T-helper 1 cell (primary cell): ENCODE measurements at regions not wholly inside any gene's neighbourhood (a gene's known extent, or its start where the extent isn't known, plus 50 kb on each side); places are given as distances from the start of the nearest gene placed in this dataset.
"Not testable (repeated sequence)": the region's sequence is repeated elsewhere in the genome, so short reads cannot be mapped to it uniquely, and the experiment has no call there.

ENCODE experiments used
- DNase-seq, 5 donors: peaks; one replicate each; pipeline ENCODE4 v3.0.0-alpha.2; 2012 to 2020

- DNase-seq: no peak
Observed at GRCh38 chr4:18105030-18106011, 83.8 kb upstream of the LCORL start.

- DNase-seq: no peak
Observed at GRCh38 chr4:18103876-18104605, 82.5 kb upstream of the LCORL start.

GRCh38 chr4:18100657-18101056, 79.1 kb upstream of the LCORL start:
- no peak for DNase-seq

DNA sequence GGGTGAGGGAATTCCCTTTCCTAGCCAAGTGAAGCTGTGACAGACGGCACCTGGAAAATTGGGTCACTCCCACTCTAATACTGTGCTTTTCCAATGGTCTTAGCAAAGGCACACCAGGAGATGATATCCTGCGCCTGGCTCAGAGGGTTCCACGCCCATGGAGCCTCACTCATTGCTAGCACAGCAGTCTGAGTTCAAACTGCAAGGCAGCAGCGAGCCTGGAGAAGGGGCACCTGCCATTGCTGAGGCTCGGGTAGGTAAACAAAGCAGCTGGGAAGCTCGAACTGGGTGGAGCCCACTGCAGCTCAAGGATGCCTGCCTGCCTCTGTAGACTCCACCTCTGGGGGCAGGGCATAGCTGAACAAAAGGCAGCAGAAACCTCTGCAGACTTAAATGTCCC, 68.9 kb upstream of the LCORL start:
- not testable (repeated sequence) for DNase-seq

DNA sequence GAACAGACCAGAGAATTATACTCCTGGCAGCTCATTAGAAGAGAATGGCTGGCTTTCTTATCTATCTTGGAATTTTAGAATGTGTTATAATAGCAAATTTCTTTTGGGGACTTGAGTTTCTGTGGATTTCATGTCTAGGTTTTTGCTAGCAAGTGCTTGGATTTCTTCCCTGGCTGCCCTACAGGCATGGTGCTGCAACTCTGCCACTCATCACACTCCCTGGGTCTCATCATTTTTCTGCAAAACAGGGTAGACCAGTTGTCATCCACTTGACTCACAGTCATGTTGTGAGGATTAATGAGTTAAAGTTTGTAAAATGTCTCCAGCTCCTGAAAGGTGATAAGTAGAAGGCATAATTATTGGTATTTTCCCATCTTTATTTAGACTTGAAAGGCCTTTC, 60.7 kb upstream of the LCORL start:
- no peak for DNase-seq

DNA sequence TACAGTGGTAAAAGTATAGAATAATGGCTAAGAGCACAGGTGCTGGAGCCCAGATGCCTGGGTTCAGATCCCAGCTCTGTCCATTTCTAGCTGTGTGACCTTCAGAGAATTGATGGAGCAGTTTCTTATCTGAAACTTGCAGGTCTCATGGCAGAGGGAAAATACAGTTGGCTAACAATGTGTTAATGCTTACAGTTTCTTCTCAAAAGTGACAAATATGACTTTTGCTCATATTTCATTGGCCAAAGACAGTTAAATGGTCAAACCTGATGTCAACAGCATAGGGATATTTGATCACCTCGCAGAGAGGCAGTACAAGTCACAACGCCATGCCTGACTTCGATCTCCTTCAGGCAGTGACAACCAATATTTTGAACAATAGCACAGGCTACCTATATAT, 60.2 kb upstream of the LCORL start:
- DNase-seq: no peak

DNA sequence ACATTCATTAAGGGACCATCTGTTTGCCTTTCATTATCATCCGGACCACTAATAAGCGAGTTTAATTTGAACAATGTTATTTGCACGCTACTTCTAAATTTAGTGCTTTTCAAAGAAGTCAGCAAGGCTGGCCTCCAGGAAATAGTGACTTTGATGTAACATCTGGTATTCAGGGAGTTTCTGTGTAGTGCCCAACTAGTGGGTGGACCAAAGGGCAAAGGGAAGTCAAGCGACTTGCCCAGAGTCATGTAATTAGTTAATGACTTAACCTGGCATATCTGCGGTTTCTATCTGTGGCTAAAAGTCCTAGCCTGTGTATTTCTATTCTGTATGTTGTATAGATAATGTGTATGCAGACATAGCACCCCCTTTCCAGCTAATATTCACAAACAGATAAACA, 56.3 kb upstream of the LCORL start:
- DNase-seq: no peak

DNA sequence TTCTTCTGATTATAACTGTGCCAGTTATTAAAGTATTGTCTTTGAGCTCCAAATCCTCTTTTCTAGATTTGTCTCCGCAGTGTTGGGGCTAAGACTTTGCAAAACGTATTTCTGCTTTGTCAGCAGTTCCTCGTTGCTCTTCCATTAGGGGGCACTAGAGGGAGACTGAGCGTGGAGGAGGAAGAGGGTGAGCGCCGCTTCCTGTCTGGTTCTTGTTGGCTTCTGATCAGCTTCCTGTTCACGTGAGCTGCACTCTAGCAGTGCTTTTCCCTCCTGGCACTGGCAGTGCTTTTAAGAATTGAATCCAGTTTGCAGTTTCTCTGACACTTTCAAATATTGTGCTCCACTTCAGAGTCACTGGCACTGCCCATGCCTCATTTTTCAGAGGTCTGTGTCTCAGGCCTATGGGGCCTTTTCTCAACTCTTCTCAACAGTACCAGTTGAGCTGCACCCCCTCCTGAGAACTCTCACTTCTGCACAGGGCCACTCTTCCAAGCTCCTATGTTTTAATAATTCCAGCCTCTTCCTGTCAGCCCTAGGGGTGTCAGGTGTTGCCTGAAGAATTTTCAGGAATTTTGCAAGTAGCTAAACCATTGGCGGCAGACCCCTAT, 54.4 kb upstream of the LCORL start:
- DNase-seq: peak in 4 of 5 donors; percentile 9 to 50 (median 17)

GRCh38 chr4:18071894-18072293, 50.3 kb upstream of the LCORL start:
- no peak for DNase-seq
